Astrocyte of the spinal cord (primary cell): ENCODE measurements at regions not wholly inside any gene's neighbourhood (a gene's known extent, or its start where the extent isn't known, plus 50 kb on each side); places are given as distances from the start of the nearest gene placed in this dataset.

ENCODE experiments used
- DNase-seq: peaks from one replicate; pipeline ENCODE4 v3.0.0; 2011; ENCODE audit warnings: low read depth, low spot score
- H3K4me3 ChIP-seq: 2 replicates; pipeline ENCODE4 v1.5.1; 2011; ENCODE audit warnings: low read depth, mild to moderate bottlenecking, low read length, moderate library complexity
- in situ Hi-C: cut with HindIII; loops from 2 replicates; pipeline ENCODE4 v1.10.0; 2017; ENCODE audit warnings: low sequenced_read_pairs
- TF ChIP-seq, protein P1 (sequence below): IDR thresholded peaks from 2 replicates; pipeline ENCODE4 v1.5.1; 2012; ENCODE audit warnings: low read depth, mild to moderate bottlenecking, low read length, inconsistent platforms

- TF ChIP-seq, protein P1, sequence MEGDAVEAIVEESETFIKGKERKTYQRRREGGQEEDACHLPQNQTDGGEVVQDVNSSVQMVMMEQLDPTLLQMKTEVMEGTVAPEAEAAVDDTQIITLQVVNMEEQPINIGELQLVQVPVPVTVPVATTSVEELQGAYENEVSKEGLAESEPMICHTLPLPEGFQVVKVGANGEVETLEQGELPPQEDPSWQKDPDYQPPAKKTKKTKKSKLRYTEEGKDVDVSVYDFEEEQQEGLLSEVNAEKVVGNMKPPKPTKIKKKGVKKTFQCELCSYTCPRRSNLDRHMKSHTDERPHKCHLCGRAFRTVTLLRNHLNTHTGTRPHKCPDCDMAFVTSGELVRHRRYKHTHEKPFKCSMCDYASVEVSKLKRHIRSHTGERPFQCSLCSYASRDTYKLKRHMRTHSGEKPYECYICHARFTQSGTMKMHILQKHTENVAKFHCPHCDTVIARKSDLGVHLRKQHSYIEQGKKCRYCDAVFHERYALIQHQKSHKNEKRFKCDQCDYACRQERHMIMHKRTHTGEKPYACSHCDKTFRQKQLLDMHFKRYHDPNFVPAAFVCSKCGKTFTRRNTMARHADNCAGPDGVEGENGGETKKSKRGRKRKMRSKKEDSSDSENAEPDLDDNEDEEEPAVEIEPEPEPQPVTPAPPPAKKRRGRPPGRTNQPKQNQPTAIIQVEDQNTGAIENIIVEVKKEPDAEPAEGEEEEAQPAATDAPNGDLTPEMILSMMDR, result no peak
- H3K4me3 ChIP-seq, result no peak overlapping the region
- in situ Hi-C loops, result no loop called here
- no peak for DNase-seq
Observed at GRCh38 chr4:130192787-130193186, 1096.8 kb downstream of the C4orf33 start.

DNA sequence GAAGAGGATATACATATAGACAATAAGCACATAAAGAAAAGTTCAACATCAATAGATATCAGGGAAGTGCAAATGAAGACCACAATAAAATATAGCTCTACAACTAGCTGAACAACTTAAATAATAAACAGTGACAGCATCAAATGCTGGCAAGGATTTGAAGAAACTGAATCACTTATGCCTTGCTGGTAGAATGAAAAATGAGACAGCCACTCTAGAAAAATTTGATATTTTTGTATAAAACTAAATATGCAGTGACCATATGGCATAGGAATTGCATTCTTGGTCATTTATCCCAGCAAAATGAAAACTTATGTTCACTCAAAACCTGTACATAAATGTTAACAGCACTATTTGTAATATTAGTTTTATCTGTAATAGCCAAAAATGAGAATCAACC lies 1102.0 kb downstream of the C4orf33 start:
- H3K4me3 ChIP-seq, result no peak overlapping the region
- TF ChIP-seq, protein P1, result no peak
- no peak for DNase-seq
- in situ Hi-C loops, result no loop called here

DNA sequence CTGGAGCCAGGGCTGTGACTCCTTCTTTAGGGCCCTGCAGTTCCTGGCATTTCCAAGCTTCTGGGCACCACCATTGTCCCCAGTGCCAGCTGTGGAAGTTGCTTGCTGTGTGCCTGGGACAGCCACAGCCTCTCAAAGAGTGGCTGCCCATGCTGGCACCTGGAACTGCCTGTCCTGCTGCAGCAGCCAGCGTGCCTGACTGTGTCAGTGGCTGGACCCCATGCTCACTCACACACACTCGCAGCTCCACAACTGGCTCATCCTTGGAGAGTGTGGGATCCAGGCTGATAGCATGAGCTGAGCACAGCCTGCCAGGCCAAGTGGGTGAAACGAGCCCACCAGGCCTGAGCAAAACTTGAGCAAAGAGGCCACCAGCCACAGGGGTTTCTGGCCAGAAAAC lies 1107.6 kb downstream of the C4orf33 start:
- TF ChIP-seq, protein P1, result no peak
- no peak overlapping the region for H3K4me3 ChIP-seq
- no peak for DNase-seq
- in situ Hi-C loops, result no loop called here

DNA sequence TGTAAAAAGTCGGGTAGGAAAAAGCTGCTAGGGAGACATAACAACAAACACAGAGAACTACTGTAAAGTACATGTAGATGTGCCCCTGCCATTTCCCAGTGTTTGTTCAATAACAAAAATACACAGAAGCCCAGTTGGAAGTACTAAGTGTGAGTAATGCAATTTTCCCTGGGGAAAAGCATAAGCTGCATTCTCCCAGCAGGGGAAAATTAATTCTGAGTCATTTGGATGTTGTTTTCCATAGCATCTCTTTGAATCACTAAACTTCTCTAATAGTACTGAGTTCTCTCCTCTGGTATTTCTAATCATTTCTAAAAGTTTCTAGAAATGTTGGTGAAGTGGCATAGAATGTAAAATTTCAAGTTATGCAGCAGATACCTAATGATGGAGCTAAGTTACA lies 1114.9 kb downstream of the C4orf33 start:
- in situ Hi-C loops, result no loop called here
- no peak overlapping the region for H3K4me3 ChIP-seq
- peak; percentile 86 for DNase-seq
- TF ChIP-seq, protein P1, result no peak

GRCh38 chr4:130214268-130214667 lies 1118.3 kb downstream of the C4orf33 start:
- DNase-seq, result no peak
- H3K4me3 ChIP-seq, result no peak overlapping the region
- in situ Hi-C loops, result no loop called here
- TF ChIP-seq, protein P1, result no peak

GRCh38 chr4:130233377-130234047 lies 1137.6 kb downstream of the C4orf33 start:
- no peak overlapping the region for H3K4me3 ChIP-seq
- in situ Hi-C loops, result no loop called here
- peak; percentile 19 for DNase-seq
- TF ChIP-seq, protein P1, result no peak
